Endothelial cell of umbilical vein (primary cell): ENCODE measurements at regions not wholly inside any gene's neighbourhood (a gene's known extent, or its start where the extent isn't known, plus 50 kb on each side); places are given as distances from the start of the nearest gene placed in this dataset.

Experiments used
- BruUV-seq: library from RNA; stranded (reverse); fragments of 400-500 nt; replicated peaks from 2 replicates; lab custom pipeline; 2021; lab: Mats Ljungman, UMichigan
- CTCF ChIA-PET: fragments of 300-600, 350-600 bp; sonication (Branson Sonifier 250); formaldehyde crosslinking; loops from one replicate; lab custom pipeline; 2021; ENCODE audit warnings: antibody characterized with exemption, inconsistent platforms; lab: Charles Lee
- POLR2A ChIA-PET: fragments of 300-600, 350-600 bp; sonication (Branson Sonifier 250); formaldehyde crosslinking; loops from one replicate; lab custom pipeline; 2021; ENCODE audit warnings: antibody characterized with exemption, inconsistent platforms; lab: Charles Lee
- DNase-seq: peaks from one replicate; pipeline ENCODE4 v3.0.0-alpha.2; 2011; ENCODE audit warnings: low read depth, low spot score
- FAIRE-seq: peaks from 2 replicates; lab custom pipeline; 2011; peaks lifted over from hg19 to GRCh38; lab: Jason Lieb, UNC
- H2AFZ ChIP-seq: 2 replicates; pipeline ENCODE4 v1.6.0; 2012; ENCODE audit warnings: low read depth, low read length, control low read depth, inconsistent platforms
- H3K27ac ChIP-seq: 2 replicates; pipeline ENCODE4 v1.5.1; 2011; ENCODE audit warnings: low read depth, mild to moderate bottlenecking, control low read depth, low read length, moderate library complexity; ENCODE audit not compliant: insufficient read depth
- H3K27me3 ChIP-seq, 2 experiments: 2 replicates each; pipeline versions ENCODE4 v1.6.0 to v1.6.1; 2011; ENCODE audit warnings: low read length in 2 of 2, mixed read lengths in 1 of 2; ENCODE audit not compliant: control insufficient read depth in 2 of 2, insufficient read depth in 2 of 2
- H3K36me3 ChIP-seq, 2 experiments: 2 replicates in 1 of 2; 3 replicates in 1 of 2; pipeline ENCODE4 v1.5.1; 2011; ENCODE audit warnings: low read length in 2 of 2, mild to moderate bottlenecking in 1 of 2, moderate library complexity in 1 of 2; ENCODE audit not compliant: control insufficient read depth in 2 of 2, insufficient read depth in 2 of 2; ENCODE audit errors: extremely low read depth in 1 of 2
- H3K4me1 ChIP-seq: 3 replicates; pipeline ENCODE4 v1.5.1; 2011; ENCODE audit warnings: mild to moderate bottlenecking, low read length; ENCODE audit not compliant: control insufficient read depth, insufficient read depth; ENCODE audit errors: extremely low read depth
- H3K4me2 ChIP-seq: 2 replicates; pipeline ENCODE4 v1.6.1; 2011; ENCODE audit warnings: low read length, control low read depth, mixed read lengths; ENCODE audit not compliant: insufficient read depth
- H3K4me3 ChIP-seq, 3 experiments: fragments of 200-600 bp in 1 of 3; sonication (generic), shearing (Covaris generic) in 1 of 3; replicated peaks in 1 of 3; 2 replicates each; pipeline ENCODE4 v1.5.1; 2011 to 2016; ENCODE audit warnings: control low read depth in 3 of 3, low read length in 3 of 3, mild to moderate bottlenecking in 2 of 3, inconsistent platforms in 1 of 3, low read depth in 1 of 3, moderate library complexity in 1 of 3; ENCODE audit not compliant: insufficient read depth in 1 of 3
- H3K79me2 ChIP-seq: 2 replicates; pipeline ENCODE4 v1.6.0; 2012; ENCODE audit warnings: low read length, inconsistent platforms; ENCODE audit not compliant: control insufficient read depth, insufficient read depth
- H3K9ac ChIP-seq: replicated peaks from 2 replicates; pipeline ENCODE3; 2011; ENCODE audit warnings: low read length, control low read depth; ENCODE audit not compliant: insufficient read depth; ENCODE audit errors: extremely low read depth
- H3K9me1 ChIP-seq: replicated peaks from 3 replicates; pipeline ENCODE4 v1.6.0; 2011; ENCODE audit warnings: mild to moderate bottlenecking, low read length; ENCODE audit not compliant: control insufficient read depth, insufficient read depth; ENCODE audit errors: extremely low read depth
- H3K9me3 ChIP-seq: replicated peaks from 2 replicates; pipeline ENCODE4 v1.5.1; 2012; ENCODE audit warnings: low read length, inconsistent platforms; ENCODE audit not compliant: control insufficient read depth, insufficient read depth
- H4K20me1 ChIP-seq: replicated peaks from 2 replicates; pipeline ENCODE3; 2011; ENCODE audit warnings: mild to moderate bottlenecking, low read length; ENCODE audit not compliant: control insufficient read depth, insufficient read depth; ENCODE audit errors: extremely low read depth
- CTCF ChIP-seq, 2 donors: IDR thresholded peaks; 1 replicate in 1 of 2; 2 replicates in 1 of 2; pipeline ENCODE4 v1.5.1; 2011; ENCODE audit warnings: low read length in 2 of 2, mild to moderate bottlenecking in 2 of 2, moderate library complexity in 2 of 2, control low read depth in 1 of 2, inconsistent platforms in 1 of 2, low read depth in 1 of 2; ENCODE audit not compliant: insufficient read depth in 1 of 2; ENCODE audit errors: extremely low read depth in 1 of 2
- EZH2 ChIP-seq: IDR thresholded peaks from 2 replicates; pipeline ENCODE4 v1.6.1; 2012; ENCODE audit warnings: borderline replicate concordance, low read depth, mild to moderate bottlenecking, moderate library complexity, low read length, inconsistent platforms; ENCODE audit not compliant: severe bottlenecking
- FOS ChIP-seq: IDR thresholded peaks from 2 replicates; pipeline ENCODE4 v1.6.1; 2011; ENCODE audit warnings: mild to moderate bottlenecking, low read length, moderate library complexity, borderline replicate concordance; ENCODE audit not compliant: insufficient read depth
- GATA2 ChIP-seq: IDR thresholded peaks from 2 replicates; pipeline ENCODE4 v1.7.0; 2011; ENCODE audit warnings: low read depth, mild to moderate bottlenecking, moderate library complexity, mixed read lengths, low read length; ENCODE audit not compliant: insufficient read length, insufficient read depth
- JUN ChIP-seq: IDR thresholded peaks from 2 replicates; pipeline ENCODE4 v1.6.1; 2011; ENCODE audit warnings: borderline replicate concordance, low read depth; ENCODE audit not compliant: insufficient read length, insufficient read depth
- MAX ChIP-seq: IDR thresholded peaks from 2 replicates; pipeline ENCODE4 v1.6.1; 2011; ENCODE audit not compliant: insufficient read depth, insufficient read length
- MYC ChIP-seq: IDR thresholded peaks from one replicate; pipeline ENCODE4 v1.6.1; 2011; ENCODE audit warnings: mild to moderate bottlenecking, low read depth, low read length
- POLR2A ChIP-seq: IDR thresholded peaks from 2 replicates; pipeline ENCODE4 v1.6.1; 2012; ENCODE audit warnings: low read depth, mild to moderate bottlenecking, control low read depth, low read length
- POLR2AphosphoS5 ChIP-seq: IDR thresholded peaks from 2 replicates; pipeline ENCODE4 v1.6.1; 2012; ENCODE audit warnings: low read depth, mild to moderate bottlenecking, control low read depth, low read length, moderate library complexity; ENCODE audit not compliant: insufficient read depth
- dilution Hi-C: fragments of 300-500 bp; cut with MboI; formaldehyde crosslinking; loops from one replicate; pipeline ENCODE4 v1.15.0; 2019; ENCODE audit warnings: low sequenced_read_pairs; ENCODE audit not compliant: extremely low pct_ligation_motif_present
- intact Hi-C: fragments of 100-400 bp; cut with micrococcal nuclease; formaldehyde crosslinking; loops from one replicate; pipeline ENCODE4 v1.10.0; 2022

- Histone ChIP-seq H3K36me3 (no peaks in the 10 kb centered on the region), H3K9me1 (no peaks in the 10 kb centered on the region), H4K20me1 (no peaks in the 10 kb centered on the region), H2AFZ (no peak overlapping the region), H3K9me3 (no peaks in the 10 kb centered on the region), H3K4me3 (no peak overlapping the region), H3K27me3 (no peaks in the 10 kb centered on the region), H3K9ac (no peak overlapping the region), H3K4me1 (no peaks in the 10 kb centered on the region), H3K27ac (no peak overlapping the region), H3K4me2 (no peak overlapping the region), H3K79me2 (no peaks in the 10 kb centered on the region)
- dilution Hi-C loops (no loop called here), intact Hi-C loops (no loop called here)
- FAIRE-seq (no peak), DNase-seq (no peak)
- ChIA-PET CTCF (no interaction called here), POLR2A (no interaction called here)
- TF ChIP-seq JUN (no peak), MYC (no peak), EZH2 (no peak), POLR2A (no peak), MAX (no peak), POLR2AphosphoS5 (no peak), GATA2 (no peak), FOS (no peak), CTCF (IDR thresholded peaks at IDR 0.05; ENCODE audit: extremely low read depth in 1 of 2, insufficient read depth in 1 of 2, low read depth in 1 of 2, low read length in 2 of 2) (no peak)
- BruUV-seq: no TSS peak
These were observed 340.0 kb upstream of the SFSWAP start for GRCh38 chr12:131370791-131371347.
